ENCODE measurements at regions not wholly inside any gene's neighbourhood (a gene's known extent, or its start where the extent isn't known, plus 50 kb on each side); places are given as distances from the start of the nearest gene placed in this dataset.

DNA sequence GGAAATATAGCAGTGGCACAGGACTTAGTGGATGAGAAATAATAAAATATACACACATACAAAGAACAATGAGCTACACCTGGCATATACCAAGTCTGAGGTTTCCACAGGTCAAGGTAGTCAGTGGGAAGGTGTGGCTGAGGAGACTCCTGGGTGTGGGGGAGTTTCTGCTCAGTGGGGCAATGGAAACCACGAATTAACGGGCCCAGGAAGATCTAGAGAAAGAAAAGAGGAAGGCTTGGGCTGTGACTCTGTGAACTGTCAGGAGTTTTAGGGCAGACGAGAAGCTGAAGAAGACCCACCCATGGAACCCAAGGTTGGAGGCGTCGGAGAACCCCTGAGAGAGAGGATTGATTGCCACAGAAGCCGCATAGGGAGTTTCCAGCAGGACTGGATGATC, 196.5 kb downstream of the HERPUD2 start:
- DNase-seq, result no peak

DNA sequence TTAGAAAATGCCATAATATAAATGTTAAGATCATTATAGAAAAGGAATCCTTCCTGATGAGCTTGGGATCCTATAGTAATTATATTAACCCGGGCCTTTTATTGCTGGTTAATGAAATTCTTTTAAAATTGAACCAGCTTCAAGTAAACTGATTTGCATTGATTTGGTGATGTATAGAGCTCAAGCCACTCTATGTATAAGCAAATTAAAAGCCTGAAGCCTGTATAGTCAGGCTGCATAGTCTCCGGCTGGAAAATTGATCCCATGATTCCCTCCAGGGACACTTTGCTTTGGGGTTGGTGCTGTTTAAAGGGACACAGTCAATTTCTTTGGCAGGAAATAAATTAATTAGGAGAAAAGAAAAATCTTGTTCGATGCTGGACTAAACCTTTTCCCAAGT, 199.1 kb downstream of the HERPUD2 start:
- no peak for DNase-seq

- DNase-seq, result no peak
Measured at GRCh38 chr7:35495377-35495776, 199.6 kb downstream of the HERPUD2 start.

- DNase-seq, result no peak
Measured at GRCh38 chr7:35494407-35494806, 200.5 kb downstream of the HERPUD2 start.

- DNase-seq, result no peak
Measured at GRCh38 chr7:35492451-35493175, 202.3 kb downstream of the HERPUD2 start.

- no peak for DNase-seq
Measured at GRCh38 chr7:35491233-35491632, 203.7 kb downstream of the HERPUD2 start.

GRCh38 chr7:35487841-35488240, 207.1 kb downstream of the HERPUD2 start:
- no peak for DNase-seq

DNA sequence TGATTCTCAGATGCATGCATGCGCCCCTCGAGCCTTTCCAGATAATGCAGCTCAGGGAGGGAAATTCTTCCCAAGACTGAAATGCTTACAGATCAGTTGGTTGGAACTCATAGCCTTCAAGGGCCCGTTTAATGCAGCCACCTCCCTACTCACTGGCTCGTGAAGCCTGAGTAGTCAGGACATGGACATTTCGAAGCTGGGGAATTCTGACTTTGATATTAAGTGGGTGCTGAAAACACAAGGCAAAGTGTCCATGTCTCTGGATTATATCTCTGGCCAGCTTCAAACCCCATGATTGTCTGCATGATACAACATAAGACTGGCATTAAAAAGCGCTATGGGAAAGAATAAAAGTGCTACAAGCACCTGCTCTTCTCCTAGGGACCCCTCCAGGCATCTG, 207.5 kb downstream of the HERPUD2 start:
- no peak for DNase-seq

DNA sequence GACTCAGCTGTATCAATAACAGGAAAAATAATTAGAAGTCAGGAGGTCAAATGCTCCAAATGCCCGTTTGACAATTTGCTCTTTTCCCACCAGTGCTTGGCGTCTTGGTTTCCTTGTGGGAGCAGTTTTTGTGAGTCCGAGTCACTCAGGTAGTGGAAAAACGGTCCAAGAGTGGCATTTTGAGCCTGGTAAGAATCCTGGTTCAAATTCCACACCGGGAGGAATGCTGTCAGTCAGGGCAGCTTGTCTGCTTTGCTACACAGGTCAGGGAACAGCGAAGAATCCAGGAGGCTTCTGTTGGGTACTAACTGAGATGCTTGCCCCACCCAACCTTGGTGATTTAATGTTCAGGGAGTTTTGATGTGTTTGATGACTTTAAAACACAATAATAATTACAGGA, 209.5 kb downstream of the HERPUD2 start:
- DNase-seq, result no peak

DNA sequence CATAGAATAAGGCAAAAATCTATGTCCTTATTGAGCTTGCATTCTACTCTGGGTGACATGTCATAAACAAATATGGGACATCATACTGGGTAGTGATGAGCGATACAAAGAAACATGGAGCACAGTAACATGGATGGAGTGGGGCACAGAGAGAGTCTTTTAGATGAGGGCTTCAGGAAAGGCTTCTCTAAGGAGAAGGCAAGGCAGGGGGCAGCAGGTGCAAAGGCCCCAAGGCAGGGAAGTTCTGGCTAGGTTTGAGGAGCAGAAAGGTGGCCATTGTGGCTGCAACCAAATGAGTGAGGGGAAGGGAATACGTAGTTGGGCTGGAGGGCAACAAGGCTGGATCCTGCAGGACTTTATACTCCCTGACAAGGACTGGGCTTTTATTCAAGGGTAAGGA, 211.4 kb downstream of the HERPUD2 start:
- no peak for DNase-seq

GRCh38 chr7:35482231-35482630, 212.7 kb downstream of the HERPUD2 start:
- no peak for DNase-seq

GRCh38 chr7:35480806-35481205, 214.1 kb downstream of the HERPUD2 start:
- no peak for DNase-seq

GRCh38 chr7:35477609-35478008, 217.3 kb downstream of the HERPUD2 start:
- DNase-seq, result no peak

DNA sequence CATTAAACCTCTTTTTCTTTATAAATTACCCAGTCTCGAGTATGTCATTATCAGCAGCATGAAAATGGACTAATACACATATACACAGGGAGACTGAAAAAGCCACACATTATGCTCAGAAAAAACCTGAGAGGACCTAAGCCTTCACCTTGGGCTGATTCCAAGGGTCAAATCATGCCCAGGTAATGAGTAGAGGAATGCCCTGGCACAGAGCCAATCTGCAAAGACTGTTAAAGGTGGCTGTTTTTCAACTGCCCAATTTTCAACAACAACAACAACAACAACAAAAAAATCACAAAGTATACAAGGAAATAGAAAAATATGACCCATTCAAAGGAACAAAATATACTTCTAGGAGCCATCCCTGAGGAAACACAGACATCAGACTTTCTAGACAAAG, 220.2 kb upstream of the TBX20 start:
- DNase-seq, result no peak

GRCh38 chr7:35468606-35469005, 214.7 kb upstream of the TBX20 start:
- no peak for DNase-seq

- no peak for DNase-seq
Measured at GRCh38 chr7:35467456-35467978, 213.6 kb upstream of the TBX20 start.

- no peak for DNase-seq
Measured at GRCh38 chr7:35465791-35466336, 212.0 kb upstream of the TBX20 start.

GRCh38 chr7:35463751-35464150, 209.9 kb upstream of the TBX20 start:
- DNase-seq, result no peak

DNA sequence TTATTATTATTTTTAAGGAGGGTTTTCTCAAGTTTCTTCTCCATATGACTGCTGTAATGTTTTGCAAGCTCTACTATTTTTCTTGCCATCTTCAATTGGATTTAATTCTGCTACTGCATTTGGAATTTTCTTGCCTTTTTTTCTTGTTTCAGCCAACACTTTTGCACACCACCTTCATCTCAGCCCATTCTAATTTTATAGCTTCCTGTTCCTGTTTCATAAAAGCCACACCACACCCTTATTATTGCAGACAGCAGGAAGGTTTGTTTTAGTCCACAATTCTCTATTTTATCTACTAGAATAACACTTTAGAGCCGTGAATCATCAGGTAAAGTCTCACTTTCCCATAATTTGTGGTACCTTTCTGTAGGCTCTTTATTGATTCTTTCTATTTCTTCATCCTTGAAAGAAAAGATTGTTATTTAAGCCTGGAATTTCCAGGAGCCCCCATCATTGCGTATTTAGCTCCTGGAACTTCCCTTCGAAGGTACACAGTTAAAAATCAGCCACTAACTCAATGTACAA, 209.3 kb upstream of the TBX20 start:
- no peak for DNase-seq

- no peak for DNase-seq
Measured at GRCh38 chr7:35454575-35455385, 200.9 kb upstream of the TBX20 start.

DNA sequence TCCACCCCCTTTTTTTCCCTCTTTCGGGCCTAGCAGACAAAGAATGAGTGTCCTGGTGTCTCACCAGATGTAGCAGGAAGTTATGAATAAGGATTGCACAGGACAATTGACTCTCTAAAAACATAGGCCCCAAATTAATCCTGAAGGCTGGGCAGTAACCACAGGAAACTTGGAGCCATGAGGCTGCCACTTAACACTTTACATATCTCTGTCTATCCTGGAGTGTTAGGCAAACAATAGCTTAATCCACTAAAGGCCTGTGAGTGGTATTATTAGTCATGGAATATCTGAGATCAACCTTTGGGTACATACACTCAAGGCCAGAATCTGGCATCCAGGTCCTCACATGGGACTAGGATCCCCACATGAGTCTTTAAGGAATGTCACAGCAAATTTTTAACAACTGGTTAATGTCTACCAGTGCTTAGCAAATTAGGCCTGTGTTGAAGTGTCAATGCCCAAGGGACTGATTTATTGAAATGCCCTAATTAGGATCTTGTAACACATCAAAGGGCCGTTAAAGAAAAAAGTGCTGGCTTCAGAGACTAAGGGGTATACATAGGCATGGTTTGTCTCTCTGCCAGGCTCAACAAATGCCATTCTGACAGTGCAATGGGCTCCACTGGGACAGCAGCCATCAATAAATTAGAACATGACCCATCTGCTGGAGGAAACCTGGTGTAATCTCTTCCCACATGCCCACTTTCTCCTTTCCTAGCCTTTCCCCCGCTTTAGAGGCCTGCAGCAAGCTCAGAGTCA, 196.7 kb upstream of the TBX20 start:
- no peak for DNase-seq

- DNase-seq, result no peak
Measured at GRCh38 chr7:35448486-35448885, 194.6 kb upstream of the TBX20 start.

- no peak for DNase-seq
Measured at GRCh38 chr7:35446091-35446490, 192.2 kb upstream of the TBX20 start.

Measured in CD4-positive, alpha-beta T cell treated with Interleukin-4 for 1 hour (primary cell).